ENCODE measurements at regions not wholly inside any gene's neighbourhood (a gene's known extent, or its start where the extent isn't known, plus 50 kb on each side); places are given as distances from the start of the nearest gene placed in this dataset.

DNA sequence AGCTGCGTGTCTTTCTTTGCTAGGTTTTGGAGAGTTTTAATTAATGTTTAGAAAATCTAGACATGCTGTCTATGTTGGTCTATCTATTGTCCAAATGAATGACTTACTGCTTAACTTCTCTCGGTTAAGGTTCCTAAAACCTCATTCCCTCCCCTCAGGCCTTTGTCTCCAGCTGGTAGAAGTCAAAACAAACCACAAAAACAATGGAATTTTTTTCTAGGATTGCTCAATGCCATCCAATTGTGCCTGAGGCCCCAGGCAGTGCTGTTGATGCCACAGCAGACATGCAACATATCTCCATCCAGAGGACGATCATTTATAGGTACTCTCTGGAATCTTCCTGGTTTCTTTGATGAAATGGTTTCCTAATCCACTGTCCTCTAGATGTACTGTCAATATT lies 448.2 kb upstream of the TBX3 start:
- TF ChIP-seq, protein P1, sequence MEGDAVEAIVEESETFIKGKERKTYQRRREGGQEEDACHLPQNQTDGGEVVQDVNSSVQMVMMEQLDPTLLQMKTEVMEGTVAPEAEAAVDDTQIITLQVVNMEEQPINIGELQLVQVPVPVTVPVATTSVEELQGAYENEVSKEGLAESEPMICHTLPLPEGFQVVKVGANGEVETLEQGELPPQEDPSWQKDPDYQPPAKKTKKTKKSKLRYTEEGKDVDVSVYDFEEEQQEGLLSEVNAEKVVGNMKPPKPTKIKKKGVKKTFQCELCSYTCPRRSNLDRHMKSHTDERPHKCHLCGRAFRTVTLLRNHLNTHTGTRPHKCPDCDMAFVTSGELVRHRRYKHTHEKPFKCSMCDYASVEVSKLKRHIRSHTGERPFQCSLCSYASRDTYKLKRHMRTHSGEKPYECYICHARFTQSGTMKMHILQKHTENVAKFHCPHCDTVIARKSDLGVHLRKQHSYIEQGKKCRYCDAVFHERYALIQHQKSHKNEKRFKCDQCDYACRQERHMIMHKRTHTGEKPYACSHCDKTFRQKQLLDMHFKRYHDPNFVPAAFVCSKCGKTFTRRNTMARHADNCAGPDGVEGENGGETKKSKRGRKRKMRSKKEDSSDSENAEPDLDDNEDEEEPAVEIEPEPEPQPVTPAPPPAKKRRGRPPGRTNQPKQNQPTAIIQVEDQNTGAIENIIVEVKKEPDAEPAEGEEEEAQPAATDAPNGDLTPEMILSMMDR (IDR thresholded peaks at IDR 0.05 in 4 of 5, conservative IDR thresholded peaks at IDR 0.05 in 1 of 5): no peak
- no peak for TF ChIP-seq POLR2A (IDR thresholded peaks at IDR 0.05)

Measured in gastrocnemius medialis (tissue), 4 donors.